Keratinocyte (primary cell): ENCODE measurements at regions not wholly inside any gene's neighbourhood (a gene's known extent, or its start where the extent isn't known, plus 50 kb on each side); places are given as distances from the start of the nearest gene placed in this dataset.

Experiments
- DNase-seq: peaks from one replicate; pipeline ENCODE4 v3.0.0-alpha.2; 2011; ENCODE audit warnings: low read depth, missing footprints, low spot score
- FAIRE-seq: peaks from 2 replicates; lab custom pipeline; 2011; peaks lifted over from hg19 to GRCh38; lab: Jason Lieb, UNC
- H2AFZ ChIP-seq: 2 replicates; pipeline ENCODE4 v1.6.0; 2012; ENCODE audit warnings: low read length, control low read depth, inconsistent platforms; ENCODE audit not compliant: control insufficient read depth
- H3K27ac ChIP-seq: 2 replicates; pipeline ENCODE4 v1.5.1; 2011; ENCODE audit warnings: low read length; ENCODE audit not compliant: control insufficient read depth, insufficient read depth
- H3K27me3 ChIP-seq: 3 replicates; pipeline ENCODE4 v1.6.0; 2011; ENCODE audit warnings: low read length; ENCODE audit not compliant: control insufficient read depth, insufficient read depth; ENCODE audit errors: extremely low read depth
- H3K36me3 ChIP-seq, 2 experiments: 2 replicates in 1 of 2; 3 replicates in 1 of 2; pipeline ENCODE4 v1.5.1; 2011; ENCODE audit warnings: low read length in 2 of 2, mild to moderate bottlenecking in 1 of 2; ENCODE audit not compliant: control insufficient read depth in 2 of 2, insufficient read depth in 2 of 2; ENCODE audit errors: extremely low read depth in 1 of 2
- H3K4me1 ChIP-seq: 3 replicates; pipeline ENCODE4 v1.5.1; 2011; ENCODE audit warnings: low read length; ENCODE audit not compliant: control insufficient read depth, insufficient read depth; ENCODE audit errors: extremely low read depth
- H3K4me2 ChIP-seq: 3 replicates; pipeline ENCODE4 v1.6.0; 2011; ENCODE audit warnings: low read depth, low read length; ENCODE audit not compliant: control insufficient read depth, insufficient read depth; ENCODE audit errors: extremely low read depth
- H3K4me3 ChIP-seq, 3 experiments: fragments of 200-600 bp in 1 of 3; sonication (generic) in 1 of 3; 2 replicates in 2 of 3; 3 replicates in 1 of 3; pipeline ENCODE4 v1.5.1; 2011 to 2016; ENCODE audit warnings: low read length in 3 of 3, mild to moderate bottlenecking in 3 of 3, control low read depth in 2 of 3, inconsistent platforms in 1 of 3, low read depth in 1 of 3, mixed read lengths in 1 of 3, mixed run types in 1 of 3, moderate library complexity in 1 of 3; ENCODE audit not compliant: control insufficient read depth in 2 of 3, insufficient read depth in 2 of 3; ENCODE audit errors: extremely low read depth in 1 of 3
- H3K79me2 ChIP-seq: 2 replicates; pipeline ENCODE4 v1.6.0; 2012; ENCODE audit warnings: low read length; ENCODE audit not compliant: control insufficient read depth, insufficient read depth
- H3K9ac ChIP-seq: 3 replicates; pipeline ENCODE4 v1.6.0; 2011; ENCODE audit warnings: low read length; ENCODE audit not compliant: control insufficient read depth, insufficient read depth; ENCODE audit errors: extremely low read depth
- H3K9me1 ChIP-seq: 3 replicates; pipeline ENCODE4 v1.6.0; 2011; ENCODE audit warnings: low read length; ENCODE audit not compliant: control insufficient read depth, insufficient read depth; ENCODE audit errors: extremely low read depth
- H3K9me3 ChIP-seq: 2 replicates; pipeline ENCODE4 v1.5.1; 2012; ENCODE audit warnings: low read depth, low read length; ENCODE audit not compliant: control insufficient read depth
- H4K20me1 ChIP-seq: 3 replicates; pipeline ENCODE4 v1.6.0; 2011; ENCODE audit warnings: low read length; ENCODE audit not compliant: control insufficient read depth, insufficient read depth; ENCODE audit errors: extremely low read depth
- EZH2 ChIP-seq: IDR thresholded peaks from one replicate; pipeline ENCODE4 v1.6.1; 2012; ENCODE audit warnings: inconsistent platforms, mild to moderate bottlenecking, low read length, moderate library complexity
- dilution Hi-C: fragments of 300-500 bp; cut with MboI; formaldehyde crosslinking; loops from one replicate; pipeline ENCODE4 v1.7.0; 2020; ENCODE audit warnings: low sequenced_read_pairs; ENCODE audit not compliant: extremely low pct_ligation_motif_present
- TF ChIP-seq, protein P1 (sequence below), 3 experiments: IDR thresholded peaks in 1 of 3; conservative IDR thresholded peaks in 1 of 3; optimal IDR thresholded peaks in 1 of 3; 2 replicates in 2 of 3; 3 replicates in 1 of 3; pipeline versions ENCODE3 to v1.5.1; 2011; ENCODE audit warnings: low read length in 3 of 3, mild to moderate bottlenecking in 3 of 3, moderate library complexity in 2 of 3, control low read depth in 1 of 3, inconsistent platforms in 1 of 3; ENCODE audit not compliant: insufficient read depth in 2 of 3; ENCODE audit errors: extremely low read depth in 1 of 3

DNA sequence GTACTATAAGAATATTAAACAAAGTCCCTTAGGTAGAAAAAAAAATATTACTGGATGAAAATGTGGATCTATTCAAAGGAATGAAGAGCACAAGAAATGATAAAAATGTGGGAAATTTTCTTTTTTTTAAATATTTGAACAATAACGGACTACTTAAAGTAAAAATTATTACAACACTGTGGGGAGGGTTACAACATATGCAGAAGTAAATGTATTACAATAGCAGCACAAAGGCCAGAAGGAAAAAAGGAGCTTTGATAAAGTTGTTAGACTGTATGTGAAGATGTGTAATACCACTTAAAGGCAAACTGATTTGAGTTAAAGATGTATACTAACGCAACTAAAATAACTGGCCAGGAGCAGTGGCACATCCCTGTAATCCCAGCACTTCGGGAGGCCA is 427.1 kb downstream of the SHQ1 start:
- Histone ChIP-seq H2AFZ (no peak overlapping the region), H3K9me3 (no peaks in the 10 kb centered on the region), H3K36me3 (no peaks in the 10 kb centered on the region), H3K4me2 (no peak overlapping the region), H3K27me3 (no peaks in the 10 kb centered on the region), H3K9me1 (no peaks in the 10 kb centered on the region), H3K9ac (no peak overlapping the region), H3K4me1 (peaks cover 14% of the 10 kb centered on the region), H3K79me2 (peaks cover 87% of the 10 kb centered on the region), H3K27ac (no peak overlapping the region), H3K4me3 (no peak overlapping the region), H4K20me1 (peaks cover 7% of the 10 kb centered on the region)
- dilution Hi-C loops = no loop called here
- DNase-seq (no peak), FAIRE-seq (no peak)
- TF ChIP-seq, protein P1, sequence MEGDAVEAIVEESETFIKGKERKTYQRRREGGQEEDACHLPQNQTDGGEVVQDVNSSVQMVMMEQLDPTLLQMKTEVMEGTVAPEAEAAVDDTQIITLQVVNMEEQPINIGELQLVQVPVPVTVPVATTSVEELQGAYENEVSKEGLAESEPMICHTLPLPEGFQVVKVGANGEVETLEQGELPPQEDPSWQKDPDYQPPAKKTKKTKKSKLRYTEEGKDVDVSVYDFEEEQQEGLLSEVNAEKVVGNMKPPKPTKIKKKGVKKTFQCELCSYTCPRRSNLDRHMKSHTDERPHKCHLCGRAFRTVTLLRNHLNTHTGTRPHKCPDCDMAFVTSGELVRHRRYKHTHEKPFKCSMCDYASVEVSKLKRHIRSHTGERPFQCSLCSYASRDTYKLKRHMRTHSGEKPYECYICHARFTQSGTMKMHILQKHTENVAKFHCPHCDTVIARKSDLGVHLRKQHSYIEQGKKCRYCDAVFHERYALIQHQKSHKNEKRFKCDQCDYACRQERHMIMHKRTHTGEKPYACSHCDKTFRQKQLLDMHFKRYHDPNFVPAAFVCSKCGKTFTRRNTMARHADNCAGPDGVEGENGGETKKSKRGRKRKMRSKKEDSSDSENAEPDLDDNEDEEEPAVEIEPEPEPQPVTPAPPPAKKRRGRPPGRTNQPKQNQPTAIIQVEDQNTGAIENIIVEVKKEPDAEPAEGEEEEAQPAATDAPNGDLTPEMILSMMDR (optimal IDR thresholded peaks at IDR 0.05 in 1 of 3, IDR thresholded peaks at IDR 0.05 in 1 of 3, conservative IDR thresholded peaks at IDR 0.05 in 1 of 3; ENCODE audit: extremely low read depth in 1 of 3, insufficient read depth in 2 of 3, low read length in 3 of 3) = no peak
- no peak for TF ChIP-seq EZH2

DNA sequence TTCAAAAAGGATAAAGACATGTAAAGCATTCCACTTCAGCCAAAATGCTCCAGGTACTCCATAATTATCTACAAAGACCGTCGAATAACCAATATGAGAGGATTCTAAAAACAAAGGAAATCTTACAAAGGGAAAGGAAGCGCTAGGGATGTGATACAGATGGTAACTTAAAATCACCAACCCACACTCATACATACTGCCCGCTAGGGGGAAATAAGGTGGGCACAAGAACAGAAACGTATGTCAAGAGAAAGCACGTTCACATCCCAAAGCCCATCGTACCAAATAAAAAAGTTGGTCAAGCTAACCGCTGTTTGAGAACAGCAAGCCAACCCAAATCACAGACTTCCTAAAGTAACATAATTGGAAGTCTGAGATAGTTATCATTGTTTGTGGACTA is 429.4 kb downstream of the SHQ1 start:
- peaks cover 7% of the 10 kb centered on the region for H4K20me1 ChIP-seq
- H3K79me2 ChIP-seq = peaks cover 85% of the 10 kb centered on the region
- dilution Hi-C loops = no loop called here
- TF ChIP-seq EZH2 = no peak
- TF ChIP-seq, protein P1 (optimal IDR thresholded peaks at IDR 0.05 in 1 of 3, IDR thresholded peaks at IDR 0.05 in 1 of 3, conservative IDR thresholded peaks at IDR 0.05 in 1 of 3; ENCODE audit: extremely low read depth in 1 of 3, insufficient read depth in 2 of 3, low read length in 3 of 3) = no peak
- no peak for DNase-seq
- no peak overlapping the region for H2AFZ ChIP-seq
- H3K9me1 ChIP-seq = no peaks in the 10 kb centered on the region
- no peaks in the 10 kb centered on the region for H3K27me3 ChIP-seq
- no peak overlapping the region for H3K27ac ChIP-seq
- H3K9ac ChIP-seq = no peak overlapping the region
- peak; percentile 44 for FAIRE-seq
- H3K4me1 ChIP-seq = peaks cover 14% of the 10 kb centered on the region
- H3K9me3 ChIP-seq = no peaks in the 10 kb centered on the region
- H3K36me3 ChIP-seq = no peaks in the 10 kb centered on the region
- no peak overlapping the region for H3K4me2 ChIP-seq
- H3K4me3 ChIP-seq = no peak overlapping the region
